SK-N-SH (cell line): ENCODE measurements at regions not wholly inside any gene's neighbourhood (a gene's known extent, or its start where the extent isn't known, plus 50 kb on each side); places are given as distances from the start of the nearest gene placed in this dataset.
"Not testable (repeated sequence)": the region's sequence is repeated elsewhere in the genome, so short reads cannot be mapped to it uniquely, and the experiment has no call there.

Experiments used
- CTCF ChIA-PET: fragments of 300-600, 350-600 bp; formaldehyde crosslinking; extraction: SDS; loops from one replicate; lab custom pipeline; 2021; lab: Yijun Ruan, JAX
- POLR2A ChIA-PET: fragments of 350-600 bp; sonication (Branson Sonifier 250); formaldehyde crosslinking; extraction: SDS; loops from one replicate; lab custom pipeline; 2020; ENCODE audit warnings: antibody characterized with exemption, inconsistent platforms; lab: Yijun Ruan, JAX
- DNase-seq: peaks from one replicate; pipeline ENCODE4 v3.0.0; 2012
- H2AFZ ChIP-seq: fragments of 200-600 bp; sonication (generic); 2 replicates; pipeline ENCODE4 v1.8.1; 2016; ENCODE audit warnings: antibody characterized with exemption, mild to moderate bottlenecking, low read depth
- H3F3A ChIP-seq: fragments of 200-600 bp; sonication (generic); replicated peaks from 2 replicates; pipeline ENCODE3; 2016; ENCODE audit warnings: antibody characterized with exemption, mild to moderate bottlenecking; ENCODE audit not compliant: insufficient read depth
- H3K27ac ChIP-seq, 2 experiments: fragments of 200-500 bp in 1 of 2; fragments of 200-600 bp in 1 of 2; sonication (Bioruptor generic) in 1 of 2; sonication (generic), shearing (Covaris generic) in 1 of 2; 2 replicates each; pipeline versions ENCODE4 v1.5.1 to v1.6.1; 2014 to 2016; ENCODE audit warnings: low read depth in 2 of 2, inconsistent platforms in 1 of 2, low read length in 1 of 2, mild to moderate bottlenecking in 1 of 2, mixed read lengths in 1 of 2
- H3K27me3 ChIP-seq: fragments of 200-600 bp; sonication (generic), shearing (Covaris generic); 2 replicates; pipeline ENCODE4 v1.6.1; 2016; ENCODE audit warnings: mixed run types; ENCODE audit not compliant: insufficient read depth
- H3K36me3 ChIP-seq, 2 experiments: fragments of 200-500 bp in 1 of 2; fragments of 200-600 bp in 1 of 2; sonication (Bioruptor generic) in 1 of 2; sonication (generic) in 1 of 2; replicated peaks in 1 of 2; 2 replicates each; pipeline versions ENCODE3 to v1.5.1; 2014 to 2016; ENCODE audit warnings: low read length in 1 of 2, mild to moderate bottlenecking in 1 of 2; ENCODE audit not compliant: insufficient read depth in 2 of 2, control insufficient read depth in 1 of 2
- H3K4me1 ChIP-seq, 2 experiments: fragments of 200-500 bp in 1 of 2; fragments of 200-600 bp in 1 of 2; sonication (Bioruptor generic) in 1 of 2; sonication (generic), shearing (Covaris generic) in 1 of 2; 2 replicates each; pipeline versions ENCODE4 v1.5.1 to v1.6.1; 2014 to 2016; ENCODE audit warnings: low read depth in 1 of 2, low read length in 1 of 2, mixed run types in 1 of 2; ENCODE audit not compliant: insufficient read depth in 2 of 2, control insufficient read depth in 1 of 2
- H3K4me2 ChIP-seq: fragments of 200-600 bp; sonication (generic), shearing (Covaris generic); 2 replicates; pipeline ENCODE4 v1.6.1; 2017; ENCODE audit warnings: mixed run types
- H3K4me3 ChIP-seq, 2 experiments: fragments of 200-500 bp in 1 of 2; fragments of 200-600 bp in 1 of 2; sonication (Bioruptor generic) in 1 of 2; sonication (generic), shearing (Covaris generic) in 1 of 2; 2 replicates each; pipeline versions ENCODE4 v1.5.1 to v1.8.1; 2014 to 2016; ENCODE audit warnings: low read depth in 2 of 2, inconsistent platforms in 1 of 2, low read length in 1 of 2, mild to moderate bottlenecking in 1 of 2, mixed read lengths in 1 of 2, moderate library complexity in 1 of 2
- H3K79me2 ChIP-seq: fragments of 200-600 bp; sonication (generic); 2 replicates; pipeline ENCODE4 v1.8.1; 2017; ENCODE audit warnings: mild to moderate bottlenecking; ENCODE audit not compliant: insufficient read depth
- H3K9ac ChIP-seq: fragments of 200-600 bp; sonication (generic); 2 replicates; pipeline ENCODE4 v1.6.1; 2017; ENCODE audit warnings: mixed run types
- H3K9me2 ChIP-seq: fragments of 200-600 bp; sonication (generic); 2 replicates; pipeline ENCODE4 v1.6.1; 2017; ENCODE audit warnings: mixed run types
- H3K9me3 ChIP-seq: fragments of 200-600 bp; sonication (generic); 2 replicates; pipeline ENCODE4 v1.6.1; 2017; ENCODE audit warnings: mixed run types, mild to moderate bottlenecking, moderate library complexity
- H4K20me1 ChIP-seq: fragments of 200-600 bp; sonication (generic); 2 replicates; pipeline ENCODE4 v1.6.1; 2017; ENCODE audit warnings: mild to moderate bottlenecking, mixed run types; ENCODE audit not compliant: insufficient read depth
- CHD2 ChIP-seq: fragments of 150-350 bp; IDR thresholded peaks from 2 replicates; pipeline ENCODE4 v1.6.1; 2018; ENCODE audit warnings: low read length; ENCODE audit not compliant: partially characterized antibody
- GABPA ChIP-seq: IDR thresholded peaks from 2 replicates; pipeline ENCODE4 v1.4.0; 2012; ENCODE audit warnings: low read depth, mild to moderate bottlenecking
- NRF1 ChIP-seq: IDR thresholded peaks from 2 replicates; pipeline ENCODE4 v1.6.1; 2012; ENCODE audit warnings: low read depth, mild to moderate bottlenecking, low read length
- SIN3A ChIP-seq: IDR thresholded peaks from 2 replicates; pipeline ENCODE4 v1.6.1; 2012; ENCODE audit warnings: low read depth, mild to moderate bottlenecking, low read length, moderate library complexity, borderline replicate concordance
- WGBS: methylation state at CpG from one replicate; pipeline ENCODE4 v1.1.6; 2017; ENCODE audit warnings: low lambda C conversion rate; 5-methylcytosine and 5-hydroxymethylcytosine counted together
- TF ChIP-seq, protein P1 (sequence below): IDR thresholded peaks from 2 replicates; pipeline ENCODE4 v1.4.0; 2012; ENCODE audit warnings: low read depth, borderline replicate concordance
- TF ChIP-seq, protein P2 (sequence below): IDR thresholded peaks from 2 replicates; pipeline ENCODE4; 2012

DNA sequence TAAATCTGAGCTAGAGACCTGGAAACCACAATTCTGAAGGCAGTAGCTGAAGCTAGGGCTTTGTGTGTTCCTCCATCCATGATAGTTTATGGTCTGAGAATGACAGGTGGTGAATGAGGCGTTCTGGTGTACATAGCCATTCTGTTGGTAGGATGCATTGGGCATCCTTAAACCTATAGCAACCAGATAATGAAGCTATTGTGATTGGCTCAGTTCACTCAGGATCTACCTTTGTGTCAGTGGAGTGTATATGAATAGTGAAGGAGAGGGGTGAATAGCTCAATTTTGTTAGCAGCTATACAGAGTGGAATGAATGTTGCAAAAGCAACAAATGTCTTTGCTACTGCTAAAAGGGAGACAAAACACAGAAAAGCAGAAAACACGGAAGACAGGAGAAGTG is 80.0 kb upstream of the PCDH20 start (continued):
- TF ChIP-seq SIN3A, result no peak
- TF ChIP-seq CHD2, result no peak

- POLR2A ChIA-PET, H3K9me2 ChIP-seq, H3K36me3 ChIP-seq, H3K4me3 ChIP-seq, H3F3A ChIP-seq, CTCF ChIA-PET, H3K79me2 ChIP-seq, H3K4me2 ChIP-seq, H4K20me1 ChIP-seq, H3K4me1 ChIP-seq, DNase-seq, H2AFZ ChIP-seq, H3K9me3 ChIP-seq, H3K27ac ChIP-seq, H3K9ac ChIP-seq, H3K27me3 ChIP-seq: not testable (repeated sequence)
- 72% methylated on average over 15 of the region's 15 CpGs for WGBS
Measured at GRCh38 chr13:61493556-61493955, 77.9 kb upstream of the PCDH20 start.

- Histone ChIP-seq H3K27me3 (no peaks in the 10 kb centered on the region), H3K9me3 (no peaks in the 10 kb centered on the region; the same call in 1 of the 2 replicates), H3F3A (no peaks in the 10 kb centered on the region), H3K4me1 (no peaks in the 10 kb centered on the region), H3K4me3 (no peak overlapping the region), H3K4me2 (no peak overlapping the region), H3K79me2 (no peaks in the 10 kb centered on the region), H3K9ac (no peak overlapping the region), H4K20me1 (no peaks in the 10 kb centered on the region), H2AFZ (no peak overlapping the region), H3K36me3 (no peaks in the 10 kb centered on the region), H3K9me2 (no peaks in the 10 kb centered on the region), H3K27ac (no peak overlapping the region)
- ChIA-PET POLR2A (no interaction called here), CTCF (interaction anchor here (0.8 kb wide), 1 partner anchor 199 kb away, joined by 3 read pairs; no protein-coding TSS in a partner anchor)
- no peak for DNase-seq
- 34% methylated on average over 3 of the region's 6 CpGs for WGBS
- no peak for TF ChIP-seq NRF1
- TF ChIP-seq, protein P1, sequence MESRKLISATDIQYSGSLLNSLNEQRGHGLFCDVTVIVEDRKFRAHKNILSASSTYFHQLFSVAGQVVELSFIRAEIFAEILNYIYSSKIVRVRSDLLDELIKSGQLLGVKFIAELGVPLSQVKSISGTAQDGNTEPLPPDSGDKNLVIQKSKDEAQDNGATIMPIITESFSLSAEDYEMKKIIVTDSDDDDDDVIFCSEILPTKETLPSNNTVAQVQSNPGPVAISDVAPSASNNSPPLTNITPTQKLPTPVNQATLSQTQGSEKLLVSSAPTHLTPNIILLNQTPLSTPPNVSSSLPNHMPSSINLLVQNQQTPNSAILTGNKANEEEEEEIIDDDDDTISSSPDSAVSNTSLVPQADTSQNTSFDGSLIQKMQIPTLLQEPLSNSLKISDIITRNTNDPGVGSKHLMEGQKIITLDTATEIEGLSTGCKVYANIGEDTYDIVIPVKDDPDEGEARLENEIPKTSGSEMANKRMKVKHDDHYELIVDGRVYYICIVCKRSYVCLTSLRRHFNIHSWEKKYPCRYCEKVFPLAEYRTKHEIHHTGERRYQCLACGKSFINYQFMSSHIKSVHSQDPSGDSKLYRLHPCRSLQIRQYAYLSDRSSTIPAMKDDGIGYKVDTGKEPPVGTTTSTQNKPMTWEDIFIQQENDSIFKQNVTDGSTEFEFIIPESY, result no peak
- TF ChIP-seq, protein P2, sequence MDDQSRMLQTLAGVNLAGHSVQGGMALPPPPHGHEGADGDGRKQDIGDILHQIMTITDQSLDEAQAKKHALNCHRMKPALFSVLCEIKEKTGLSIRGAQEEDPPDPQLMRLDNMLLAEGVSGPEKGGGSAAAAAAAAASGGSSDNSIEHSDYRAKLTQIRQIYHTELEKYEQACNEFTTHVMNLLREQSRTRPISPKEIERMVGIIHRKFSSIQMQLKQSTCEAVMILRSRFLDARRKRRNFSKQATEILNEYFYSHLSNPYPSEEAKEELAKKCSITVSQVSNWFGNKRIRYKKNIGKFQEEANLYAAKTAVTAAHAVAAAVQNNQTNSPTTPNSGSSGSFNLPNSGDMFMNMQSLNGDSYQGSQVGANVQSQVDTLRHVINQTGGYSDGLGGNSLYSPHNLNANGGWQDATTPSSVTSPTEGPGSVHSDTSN, result no peak
Measured at GRCh38 chr13:61486496-61486895, 70.8 kb upstream of the PCDH20 start.

DNA sequence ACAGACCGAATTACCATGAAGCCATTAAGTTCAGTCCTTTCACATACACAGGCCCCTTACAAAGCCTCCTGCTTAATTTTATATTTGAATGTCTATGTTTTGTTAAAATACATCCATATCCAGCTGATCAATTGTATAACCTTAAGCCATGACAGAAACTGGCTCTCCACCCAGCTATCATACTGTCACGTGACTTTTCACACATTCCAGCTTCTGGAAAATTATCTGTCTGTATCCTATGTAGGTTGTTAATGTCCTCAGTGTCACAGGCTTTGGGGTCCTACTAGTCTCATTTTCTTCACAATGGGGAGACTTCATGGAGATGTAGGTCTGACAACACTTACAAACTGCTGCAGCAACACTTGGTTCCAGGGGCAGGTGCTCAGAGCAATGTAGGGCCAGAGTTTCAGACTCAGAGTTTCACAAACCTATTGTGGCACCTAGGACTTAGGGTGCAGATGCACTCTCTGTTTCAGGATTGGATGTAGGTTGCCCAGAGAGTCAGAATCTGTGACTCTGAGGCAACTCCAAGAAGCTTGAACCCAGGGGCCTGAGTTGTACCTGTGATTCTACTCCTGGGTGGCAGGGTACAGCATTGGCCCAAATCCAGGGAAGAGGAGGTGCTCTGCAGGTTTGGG is 69.6 kb upstream of the PCDH20 start:
- WGBS, result 5% methylated on average over 2 of the region's 2 CpGs
- no peaks in the 10 kb centered on the region; the same call in 1 of the 2 replicates for H3K9me3 ChIP-seq
- no peaks in the 10 kb centered on the region for H3K27me3 ChIP-seq
- no peaks in the 10 kb centered on the region for H3F3A ChIP-seq
- H4K20me1 ChIP-seq, result no peaks in the 10 kb centered on the region
- DNase-seq, result no peak
- no peak overlapping the region for H3K4me2 ChIP-seq
- no peak overlapping the region for H3K27ac ChIP-seq
- no peaks in the 10 kb centered on the region for H3K9me2 ChIP-seq
- TF ChIP-seq GABPA, result no peak
- H3K4me3 ChIP-seq, result no peak overlapping the region
- CTCF ChIA-PET, result interaction anchor here (1.3 kb wide), 1 partner anchor 12 kb away, joined by 3 read pairs; no protein-coding TSS in a partner anchor
- H2AFZ ChIP-seq, result no peak overlapping the region
- no peak overlapping the region for H3K9ac ChIP-seq
- H3K36me3 ChIP-seq, result no peaks in the 10 kb centered on the region
- H3K4me1 ChIP-seq, result no peaks in the 10 kb centered on the region
- POLR2A ChIA-PET, result no interaction called here
- H3K79me2 ChIP-seq, result no peaks in the 10 kb centered on the region
